SK-N-SH treated with all-trans-retinoic acid at 6 μM for 48 hours (cell line): ENCODE measurements at regions not wholly inside any gene's neighbourhood (a gene's known extent, or its start where the extent isn't known, plus 50 kb on each side); places are given as distances from the start of the nearest gene placed in this dataset.

Experiments used
- ATAC-seq: fragments of 200-7000 bp; cut with Tn5 transposase; 3 replicates; pipeline ENCODE4 v1.9.1; 2020; ENCODE audit warnings: mild to moderate bottlenecking, moderate library complexity
- BACH2 ChIP-seq: fragments of 250-450 bp; sonication (Bioruptor Pico); IDR thresholded peaks from 2 replicates; pipeline ENCODE4 v1.9.0; 2021; ENCODE audit warnings: mild to moderate bottlenecking, borderline replicate concordance
- CREB5 ChIP-seq: fragments of 250-450 bp; sonication (Bioruptor Pico); IDR thresholded peaks from 2 replicates; pipeline ENCODE4 v1.5.1; 2020; ENCODE audit warnings: low read depth, mild to moderate bottlenecking, moderate library complexity
- CSDC2 ChIP-seq: fragments of 250-450 bp; sonication (Bioruptor Pico); IDR thresholded peaks from 2 replicates; pipeline ENCODE4 v1.5.0; 2020; ENCODE audit warnings: mild to moderate bottlenecking, moderate library complexity
- CSRNP3 ChIP-seq: fragments of 250-450 bp; sonication (Bioruptor Pico); IDR thresholded peaks from 2 replicates; pipeline ENCODE4 v1.5.1; 2021; ENCODE audit warnings: mild to moderate bottlenecking, moderate library complexity
- ESRRG ChIP-seq: fragments of 250-450 bp; sonication (Bioruptor Pico); IDR thresholded peaks from 2 replicates; pipeline ENCODE4 v1.6.1; 2021; ENCODE audit warnings: mild to moderate bottlenecking
- GLIS3 ChIP-seq: fragments of 250-450 bp; sonication (Bioruptor Pico); IDR thresholded peaks from 2 replicates; pipeline ENCODE4 v1.5.0; 2020; ENCODE audit warnings: mild to moderate bottlenecking, moderate library complexity
- PATZ1 ChIP-seq: fragments of 250-450 bp; sonication (Bioruptor Pico); IDR thresholded peaks from 2 replicates; pipeline ENCODE4 v1.8.0; 2020; ENCODE audit warnings: mild to moderate bottlenecking, moderate library complexity, borderline replicate concordance
- POU6F1 ChIP-seq: fragments of 250-450 bp; sonication (Bioruptor Pico); IDR thresholded peaks from 2 replicates; pipeline ENCODE4 v1.8.0; 2021; ENCODE audit warnings: low read depth, mild to moderate bottlenecking, moderate library complexity, borderline replicate concordance
- PPARA ChIP-seq: fragments of 250-450 bp; sonication (Bioruptor Pico); IDR thresholded peaks from 2 replicates; pipeline ENCODE4 v1.5.0; 2020; ENCODE audit warnings: mild to moderate bottlenecking, borderline replicate concordance
- RARB ChIP-seq: fragments of 250-450 bp; sonication (Bioruptor Pico); IDR thresholded peaks from 2 replicates; pipeline ENCODE4 v1.8.0; 2021; ENCODE audit warnings: mild to moderate bottlenecking, moderate library complexity
- SNAI2 ChIP-seq: fragments of 250-450 bp; sonication (Bioruptor Pico); IDR thresholded peaks from 2 replicates; pipeline ENCODE4 v1.5.0; 2020; ENCODE audit warnings: mild to moderate bottlenecking, moderate library complexity
- ZC3H10 ChIP-seq: fragments of 250-450 bp; sonication (Bioruptor Pico); IDR thresholded peaks from 2 replicates; pipeline ENCODE4 v1.5.1; 2021; ENCODE audit warnings: mild to moderate bottlenecking, moderate library complexity
- ZFP3 ChIP-seq: fragments of 250-450 bp; sonication (Bioruptor Pico); IDR thresholded peaks from 2 replicates; pipeline ENCODE4 v1.5.0; 2020; ENCODE audit warnings: mild to moderate bottlenecking, moderate library complexity
- ZFP30 ChIP-seq: fragments of 450-650 bp; formaldehyde crosslinking; IDR thresholded peaks from 2 replicates; pipeline ENCODE4 v1.5.0; 2022; ENCODE audit warnings: mild to moderate bottlenecking, moderate library complexity
- ZNF565 ChIP-seq: fragments of 450-650 bp; formaldehyde crosslinking; conservative IDR thresholded peaks from 2 replicates; pipeline ENCODE4 v1.5.0; 2020; ENCODE audit warnings: low read depth, mild to moderate bottlenecking, moderate library complexity
- ZNF70 ChIP-seq: fragments of 450-650 bp; formaldehyde crosslinking; IDR thresholded peaks from 2 replicates; pipeline ENCODE4 v1.5.0; 2020; ENCODE audit warnings: mild to moderate bottlenecking, moderate library complexity
- ZNF8 ChIP-seq: fragments of 450-650 bp; formaldehyde crosslinking; IDR thresholded peaks from 2 replicates; pipeline ENCODE4 v1.5.0; 2020; ENCODE audit warnings: mild to moderate bottlenecking, moderate library complexity
- TF ChIP-seq, protein P1 (sequence below): fragments of 250-450 bp; sonication (Bioruptor Pico); IDR thresholded peaks from 2 replicates; pipeline ENCODE4 v1.5.0; 2020; ENCODE audit warnings: mild to moderate bottlenecking, moderate library complexity

GRCh38 chr6:113354204-113354895, 502.8 kb upstream of the MARCKS start (continued):
- TF ChIP-seq POU6F1 (CRISPR knock-in tag) (no peak), PATZ1 (CRISPR knock-in tag) (no peak), RARB (CRISPR knock-in tag) (no peak), CREB5 (CRISPR knock-in tag) (no peak), CSRNP3 (CRISPR knock-in tag) (no peak), BACH2 (no peak)

- TF ChIP-seq ZNF565 (CRISPR knock-in tag) (no peak), GLIS3 (CRISPR knock-in tag) (no peak)
- no peak for ATAC-seq
Observed at GRCh38 chr6:113356139-113356538, 501.0 kb upstream of the MARCKS start.

- no peak for TF ChIP-seq ZFP3
- TF ChIP-seq, protein P1, sequence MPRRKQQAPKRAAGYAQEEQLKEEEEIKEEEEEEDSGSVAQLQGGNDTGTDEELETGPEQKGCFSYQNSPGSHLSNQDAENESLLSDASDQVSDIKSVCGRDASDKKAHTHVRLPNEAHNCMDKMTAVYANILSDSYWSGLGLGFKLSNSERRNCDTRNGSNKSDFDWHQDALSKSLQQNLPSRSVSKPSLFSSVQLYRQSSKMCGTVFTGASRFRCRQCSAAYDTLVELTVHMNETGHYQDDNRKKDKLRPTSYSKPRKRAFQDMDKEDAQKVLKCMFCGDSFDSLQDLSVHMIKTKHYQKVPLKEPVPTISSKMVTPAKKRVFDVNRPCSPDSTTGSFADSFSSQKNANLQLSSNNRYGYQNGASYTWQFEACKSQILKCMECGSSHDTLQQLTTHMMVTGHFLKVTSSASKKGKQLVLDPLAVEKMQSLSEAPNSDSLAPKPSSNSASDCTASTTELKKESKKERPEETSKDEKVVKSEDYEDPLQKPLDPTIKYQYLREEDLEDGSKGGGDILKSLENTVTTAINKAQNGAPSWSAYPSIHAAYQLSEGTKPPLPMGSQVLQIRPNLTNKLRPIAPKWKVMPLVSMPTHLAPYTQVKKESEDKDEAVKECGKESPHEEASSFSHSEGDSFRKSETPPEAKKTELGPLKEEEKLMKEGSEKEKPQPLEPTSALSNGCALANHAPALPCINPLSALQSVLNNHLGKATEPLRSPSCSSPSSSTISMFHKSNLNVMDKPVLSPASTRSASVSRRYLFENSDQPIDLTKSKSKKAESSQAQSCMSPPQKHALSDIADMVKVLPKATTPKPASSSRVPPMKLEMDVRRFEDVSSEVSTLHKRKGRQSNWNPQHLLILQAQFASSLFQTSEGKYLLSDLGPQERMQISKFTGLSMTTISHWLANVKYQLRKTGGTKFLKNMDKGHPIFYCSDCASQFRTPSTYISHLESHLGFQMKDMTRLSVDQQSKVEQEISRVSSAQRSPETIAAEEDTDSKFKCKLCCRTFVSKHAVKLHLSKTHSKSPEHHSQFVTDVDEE, result no peak
- TF ChIP-seq PATZ1 (CRISPR knock-in tag), result no peak
- TF ChIP-seq CREB5 (CRISPR knock-in tag), result no peak
- TF ChIP-seq ZNF565 (CRISPR knock-in tag), result no peak
- no peak for TF ChIP-seq PPARA
- TF ChIP-seq ZC3H10 (CRISPR knock-in tag), result no peak
- no peak for TF ChIP-seq ZFP30 (CRISPR knock-in tag)
- no peak for TF ChIP-seq SNAI2 (CRISPR knock-in tag)
- TF ChIP-seq BACH2, result no peak
- TF ChIP-seq RARB (CRISPR knock-in tag), result no peak
- no peak for TF ChIP-seq ZNF8 (CRISPR knock-in tag)
- TF ChIP-seq CSDC2 (CRISPR knock-in tag), result no peak
- TF ChIP-seq ESRRG (CRISPR knock-in tag), result no peak
- no peak for TF ChIP-seq ZNF70
Observed at GRCh38 chr6:113357041-113357440, 500.1 kb upstream of the MARCKS start.

More at GRCh38 chr6:113357041-113357440, 500.1 kb upstream of the MARCKS start:
- no peak for ATAC-seq
